ENCODE measurements at regions not wholly inside any gene's neighbourhood (a gene's known extent, or its start where the extent isn't known, plus 50 kb on each side); places are given as distances from the start of the nearest gene placed in this dataset.

DNA sequence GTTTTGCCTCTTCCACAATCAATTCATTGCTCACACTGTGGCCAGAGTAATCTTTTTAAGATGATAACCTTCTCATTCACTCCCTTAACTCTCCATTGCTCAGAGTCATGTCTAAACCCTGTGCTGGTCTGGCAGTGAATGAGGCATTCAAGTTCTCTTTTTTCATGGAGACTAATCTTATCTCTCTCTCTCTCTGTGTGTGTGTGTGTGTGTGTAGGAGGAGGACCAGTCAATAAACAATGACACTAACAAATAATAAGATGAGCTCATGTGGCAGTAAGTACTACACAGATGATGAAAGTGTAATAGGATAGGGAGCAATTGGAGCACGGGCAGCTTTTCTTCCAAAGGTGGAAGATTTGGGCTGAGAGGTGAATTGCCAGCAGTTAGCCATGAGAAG is 122.0 kb upstream of the B3GALT2 start:
- TF ChIP-seq CTCF (IDR thresholded peaks at IDR 0.05; ENCODE audit: borderline replicate concordance, insufficient read depth, low read depth, low read length): no peak
- H3K4me3 ChIP-seq (ENCODE audit: low read depth, low read length): no peak overlapping the region

DNA sequence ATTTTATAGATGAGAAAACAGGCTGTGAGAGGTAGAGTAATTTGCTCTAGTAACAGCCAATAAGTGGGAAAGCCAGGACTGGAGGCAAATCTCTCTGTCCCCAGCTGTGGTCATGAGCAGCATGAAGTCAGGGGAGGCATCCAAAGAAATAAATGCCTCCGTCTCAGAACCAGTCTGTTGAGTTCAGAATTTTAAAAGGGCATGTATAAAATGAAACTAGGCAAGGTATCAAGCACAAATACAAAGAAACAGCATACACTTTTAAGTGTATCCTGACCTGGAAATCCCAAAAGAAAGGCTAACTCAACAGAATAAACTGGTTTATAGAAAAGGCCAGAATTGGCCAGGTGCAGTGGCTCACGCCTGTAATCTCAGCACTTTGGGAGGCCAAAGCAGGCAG is 120.0 kb upstream of the B3GALT2 start:
- TF ChIP-seq CTCF (IDR thresholded peaks at IDR 0.05; ENCODE audit: borderline replicate concordance, insufficient read depth, low read depth, low read length): no peak
- no peak overlapping the region for H3K4me3 ChIP-seq (ENCODE audit: low read depth, low read length)

Data from GM12875 (cell line).